ENCODE measurements at regions not wholly inside any gene's neighbourhood (a gene's known extent, or its start where the extent isn't known, plus 50 kb on each side); places are given as distances from the start of the nearest gene placed in this dataset.

DNA sequence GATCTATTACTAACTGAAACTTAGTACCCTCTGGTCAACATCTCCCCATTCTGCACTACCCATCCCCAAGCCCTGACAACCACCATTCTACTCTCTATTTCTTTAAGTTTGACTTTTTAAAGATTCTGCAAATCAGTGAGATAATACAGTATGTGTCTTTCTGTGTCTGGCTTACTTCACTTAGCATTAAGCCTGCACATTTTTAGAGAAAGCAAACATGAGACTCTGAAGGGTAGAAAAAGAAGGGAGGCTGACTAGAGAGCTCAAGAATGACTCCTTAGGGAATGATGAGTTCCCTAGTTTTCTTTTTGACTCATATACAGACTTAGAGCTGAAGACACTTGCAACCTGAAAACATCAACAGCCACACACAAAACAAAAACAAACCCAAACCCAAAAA lies 311.3 kb downstream of the SQOR start:
- DNase-seq (ENCODE audit: low read depth in 3 of 3), result no peak

DNA sequence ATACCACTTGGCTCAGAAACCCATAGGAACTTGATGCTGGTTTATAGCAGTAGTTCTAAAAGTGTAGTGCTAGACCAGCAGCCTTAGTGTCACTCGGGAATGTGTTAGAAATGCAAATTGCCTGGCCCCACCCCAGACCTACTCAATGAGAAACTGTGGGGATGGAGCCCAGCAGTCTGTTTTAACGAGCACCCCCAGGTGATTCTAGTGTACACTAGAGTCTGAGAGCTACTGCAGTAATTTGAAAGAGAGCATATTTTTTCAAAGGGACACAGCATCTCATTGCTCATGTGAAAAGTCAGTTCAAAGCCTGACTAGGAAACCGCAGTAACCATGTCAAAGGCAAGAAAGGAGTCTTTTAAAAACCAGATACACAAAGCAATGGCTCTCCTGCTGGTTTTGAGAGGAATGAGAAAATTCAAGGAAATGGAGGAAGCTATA lies 313.4 kb downstream of the SQOR start:
- DNase-seq (ENCODE audit: low read depth in 3 of 3), result no peak

DNA sequence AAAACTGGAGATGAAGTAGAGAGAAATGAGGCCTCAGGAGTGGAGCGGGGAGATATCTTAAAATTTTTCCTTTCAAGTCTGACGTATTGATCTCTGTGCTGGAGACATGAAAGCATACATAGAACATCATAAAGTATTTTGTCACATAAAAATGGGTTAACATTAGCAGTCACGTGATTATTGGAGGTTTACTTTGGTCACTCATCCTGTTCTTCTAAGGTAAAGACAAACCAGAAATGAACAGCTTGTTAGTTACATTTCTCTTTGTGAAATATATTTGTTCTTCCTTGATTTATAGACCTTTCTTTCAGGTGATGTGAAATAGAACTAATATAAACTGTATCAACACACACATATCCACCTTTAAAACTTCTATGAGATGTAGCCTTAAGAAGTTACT lies 324.1 kb downstream of the SQOR start:
- DNase-seq (ENCODE audit: low read depth in 3 of 3), result no peak

DNA sequence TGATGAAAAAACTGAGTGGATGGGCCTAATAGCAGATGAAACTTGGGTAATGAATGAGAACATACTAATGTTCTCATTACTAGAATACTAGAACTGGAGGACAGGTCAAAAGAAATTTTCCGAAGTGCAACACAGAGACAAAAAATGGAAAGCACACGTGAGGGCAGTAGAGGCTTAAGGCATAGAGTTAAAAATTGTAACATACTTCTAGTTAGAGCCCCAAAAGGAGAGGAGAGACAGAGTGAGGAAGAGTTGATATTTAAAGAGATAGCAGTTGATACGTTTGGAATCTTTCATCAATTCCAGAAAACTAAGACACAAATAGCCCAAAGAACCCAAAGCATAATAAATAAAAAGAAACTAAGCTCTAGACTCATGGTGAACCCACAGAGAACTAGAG lies 327.9 kb downstream of the SQOR start:
- no peak for DNase-seq (ENCODE audit: low read depth in 3 of 3)

DNA sequence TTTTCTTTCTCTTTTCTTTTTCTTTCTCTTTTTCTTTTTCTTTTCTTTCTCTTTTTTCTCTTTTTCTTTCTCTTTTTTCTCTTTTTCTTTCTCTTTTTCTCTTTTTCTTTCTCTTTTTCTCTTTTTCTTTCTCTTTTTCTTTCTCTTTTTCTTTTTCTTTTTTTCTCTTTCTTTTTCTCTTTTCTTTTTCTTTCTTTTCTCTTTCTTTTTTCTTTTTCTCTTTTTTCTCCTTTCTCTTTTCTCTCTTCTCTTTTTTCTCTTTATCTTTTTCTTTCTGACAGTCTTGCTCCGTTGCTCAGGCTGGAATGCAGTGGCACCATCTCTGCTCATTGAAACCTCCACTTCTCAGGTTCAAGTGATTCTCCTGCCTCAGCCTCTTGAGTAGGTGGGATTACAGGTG lies 335.7 kb downstream of the SQOR start:
- DNase-seq (ENCODE audit: low read depth in 3 of 3), result no peak

DNA sequence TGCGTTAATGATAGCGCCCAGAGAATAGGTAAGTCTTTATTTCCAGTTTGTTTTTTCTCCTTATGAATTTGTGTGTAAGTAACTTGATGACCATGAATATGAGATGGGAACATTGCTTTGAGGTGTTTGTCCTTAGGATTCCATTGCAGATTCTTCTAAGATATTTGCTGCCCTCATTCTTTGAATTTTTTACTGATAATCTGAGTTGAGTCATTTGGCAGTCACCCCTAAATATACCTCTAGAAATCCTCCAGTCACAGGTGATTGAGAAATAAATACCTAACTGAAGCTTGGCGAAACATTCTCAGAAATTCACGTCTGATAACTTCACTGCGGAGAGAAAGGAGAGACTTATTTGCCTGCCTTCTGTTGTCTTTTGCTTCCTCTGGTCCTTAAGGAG lies 345.5 kb downstream of the SQOR start:
- DNase-seq (ENCODE audit: low read depth in 3 of 3), result no peak

DNA sequence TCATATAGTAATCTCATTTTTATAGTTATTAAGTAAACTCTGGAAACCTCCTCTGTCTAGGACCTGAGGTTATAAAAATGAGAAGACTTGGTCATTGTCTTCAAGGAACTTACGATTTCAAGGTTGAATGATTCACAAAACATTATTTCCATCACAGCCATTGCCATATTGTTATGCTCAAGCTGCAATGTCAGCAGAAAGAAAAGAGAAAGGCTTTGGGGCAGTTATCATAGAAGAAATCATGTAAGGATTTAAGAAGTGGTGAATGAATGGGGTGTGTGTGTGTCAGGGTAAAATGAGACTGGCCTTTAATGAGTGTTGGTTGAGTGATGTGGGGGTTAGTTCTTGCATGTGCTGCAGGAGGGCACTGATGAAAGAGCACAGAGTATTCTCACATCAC lies 346.8 kb downstream of the SQOR start:
- DNase-seq (ENCODE audit: low read depth in 3 of 3), result no peak

DNA sequence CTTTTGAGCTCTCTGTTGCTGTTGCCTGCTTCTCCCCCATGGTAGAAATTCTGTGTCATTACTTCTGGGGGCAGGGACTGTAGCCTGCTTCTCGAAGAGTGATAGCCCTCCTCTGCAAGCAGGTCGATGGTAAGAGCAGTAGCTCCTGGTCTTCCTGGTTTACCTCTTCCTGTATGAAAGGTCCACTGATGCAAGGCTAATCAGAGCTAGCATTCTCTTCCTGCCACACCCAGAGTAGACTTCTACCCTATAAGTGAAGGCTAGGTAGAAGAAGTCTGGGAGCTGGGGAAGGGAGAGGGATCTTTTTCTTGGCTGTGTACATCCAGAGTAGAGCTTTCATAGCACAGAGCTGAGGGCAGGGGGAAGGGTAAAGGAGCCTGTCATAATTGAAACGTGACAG lies 357.0 kb downstream of the SQOR start:
- DNase-seq (ENCODE audit: low read depth in 3 of 3), result no peak

DNA sequence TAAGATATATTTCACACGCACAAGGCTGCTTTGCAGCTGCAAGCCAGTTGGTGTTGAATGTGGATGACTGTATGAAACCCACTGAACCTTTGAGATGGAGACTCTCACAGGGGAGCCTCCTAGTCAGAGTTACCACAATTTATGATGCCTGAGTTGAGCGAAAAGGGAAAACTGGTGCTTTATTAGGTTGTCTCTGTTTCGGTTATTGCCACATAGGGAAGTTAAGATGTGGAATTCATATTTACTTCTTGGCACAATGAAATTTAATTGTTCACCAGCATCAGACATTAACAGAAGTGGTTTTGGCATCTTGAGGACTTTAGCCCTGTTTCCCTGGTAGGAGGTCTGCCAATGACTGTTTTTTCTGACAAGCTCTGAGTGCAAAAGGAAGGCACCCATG lies 358.2 kb downstream of the SQOR start:
- no peak for DNase-seq (ENCODE audit: low read depth in 3 of 3)

DNA sequence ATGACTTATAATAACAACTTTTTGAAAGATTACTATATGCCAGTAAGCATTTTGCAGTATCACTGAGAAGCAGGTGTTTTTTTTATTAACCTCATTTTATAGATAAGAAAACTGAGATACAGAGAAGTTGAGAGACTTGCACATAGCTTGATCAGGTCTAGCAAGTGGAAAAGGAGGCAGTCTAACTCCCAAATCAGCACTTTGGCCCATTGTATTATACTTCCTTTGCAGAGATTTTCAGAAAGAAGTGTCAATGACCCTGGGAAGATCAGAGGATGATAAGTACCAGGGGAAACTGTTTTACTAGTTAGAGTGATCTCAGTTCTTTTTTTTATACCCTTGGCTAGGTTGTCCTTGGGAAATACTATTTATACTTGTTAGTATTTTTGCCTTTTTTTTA lies 358.7 kb downstream of the SQOR start:
- DNase-seq (ENCODE audit: low read depth in 3 of 3), result no peak

DNA sequence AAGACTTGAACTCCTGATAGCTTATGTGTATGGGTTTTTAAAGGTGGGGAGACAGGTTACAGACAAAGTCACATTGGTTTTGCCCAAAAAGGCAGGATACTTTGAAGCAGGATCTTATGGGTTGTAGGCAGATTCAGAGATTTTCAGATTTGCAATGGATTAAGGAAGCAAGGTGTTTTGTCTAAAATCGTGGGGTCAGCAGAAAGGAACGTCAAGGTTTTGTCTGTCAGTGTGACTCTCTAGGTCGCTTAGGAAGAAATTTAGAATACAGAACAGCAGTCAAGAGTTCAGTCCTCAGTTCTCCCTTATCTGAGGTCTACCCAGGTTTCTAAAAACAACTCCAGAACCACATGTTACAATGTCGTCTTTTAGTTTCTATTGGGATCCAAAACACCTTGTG lies 361.0 kb downstream of the SQOR start:
- no peak for DNase-seq (ENCODE audit: low read depth in 3 of 3)

DNA sequence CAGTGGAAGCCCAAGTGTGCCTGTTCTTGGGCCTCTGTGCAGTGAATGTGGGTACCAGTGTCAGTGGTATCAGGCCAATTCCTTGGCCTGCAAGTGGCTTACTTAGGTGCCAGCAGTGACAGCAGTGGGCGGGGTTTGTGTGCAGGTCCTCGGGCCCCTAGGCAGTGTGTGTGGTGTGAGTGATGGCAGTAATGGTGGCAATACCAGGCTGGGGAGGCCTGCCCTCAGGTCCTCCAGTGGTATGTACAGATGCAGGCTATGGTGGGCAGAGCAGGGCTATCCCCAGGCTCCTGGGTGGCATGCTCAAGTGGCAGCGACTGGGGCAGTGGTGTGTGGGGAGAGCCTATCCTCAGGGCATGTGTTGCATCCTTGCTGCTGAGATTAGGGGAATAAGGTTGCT lies 379.7 kb downstream of the SQOR start:
- no peak for DNase-seq (ENCODE audit: low read depth in 3 of 3)

DNA sequence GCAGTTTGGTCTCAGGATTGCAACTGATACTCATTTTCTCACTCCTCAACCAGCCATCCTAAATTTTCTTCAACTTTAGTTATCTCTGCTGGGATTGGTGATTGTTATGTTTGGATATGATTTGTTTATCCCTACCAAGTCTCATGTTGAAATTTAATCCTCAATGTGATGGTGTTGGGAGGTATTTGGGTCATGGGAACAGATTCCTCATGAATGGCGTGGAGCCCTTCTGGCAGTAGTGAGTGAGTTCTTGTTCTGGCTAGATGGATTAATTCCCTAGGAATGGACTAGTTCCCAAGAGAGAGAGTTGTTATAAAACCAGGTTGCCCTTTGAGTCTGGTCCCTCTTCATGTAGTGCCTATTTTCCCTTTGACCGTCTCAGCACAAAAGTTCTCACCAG lies 399.9 kb downstream of the SQOR start:
- DNase-seq (ENCODE audit: low read depth in 3 of 3), result no peak

DNA sequence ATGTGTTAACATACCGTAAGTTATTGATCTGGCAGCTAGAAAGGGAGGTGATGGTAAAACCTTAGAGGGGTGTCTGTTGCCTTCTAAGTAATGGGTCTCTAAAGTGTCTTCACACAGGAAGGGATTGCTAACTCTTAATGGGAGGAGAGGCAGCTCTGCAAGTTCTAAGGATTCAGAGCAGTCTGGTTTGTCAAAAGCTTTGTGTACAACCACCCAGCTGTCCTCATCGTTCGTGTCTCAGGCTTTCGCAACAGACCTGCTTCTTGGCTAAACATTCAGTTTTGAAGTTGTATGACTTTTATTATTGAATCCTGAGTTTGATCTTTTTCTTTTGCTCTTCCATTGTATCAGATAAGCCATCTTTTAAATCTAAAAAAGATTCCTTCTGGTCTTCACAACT lies 404.9 kb downstream of the SQOR start:
- no peak for DNase-seq (ENCODE audit: low read depth in 3 of 3)

DNA sequence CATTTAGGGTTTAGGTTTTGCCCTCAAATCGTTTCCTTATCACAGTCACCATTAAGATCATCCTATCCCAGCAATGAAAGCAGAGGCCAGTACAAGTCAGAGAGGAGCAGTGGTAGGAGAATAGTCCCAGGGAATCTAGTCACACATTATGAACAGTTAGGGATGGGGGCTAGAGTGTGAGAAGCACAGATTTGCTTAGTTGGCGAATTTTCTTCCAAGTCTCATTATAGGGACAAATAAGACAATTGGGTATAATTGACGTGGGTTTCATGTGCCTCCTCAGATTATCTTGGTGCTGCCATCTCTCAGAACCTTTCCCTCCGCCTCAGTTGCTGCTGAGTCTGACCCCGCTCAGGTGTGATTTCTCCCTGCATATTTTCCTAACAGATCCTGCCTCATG lies 407.1 kb downstream of the SQOR start:
- DNase-seq (ENCODE audit: low read depth in 3 of 3), result no peak

DNA sequence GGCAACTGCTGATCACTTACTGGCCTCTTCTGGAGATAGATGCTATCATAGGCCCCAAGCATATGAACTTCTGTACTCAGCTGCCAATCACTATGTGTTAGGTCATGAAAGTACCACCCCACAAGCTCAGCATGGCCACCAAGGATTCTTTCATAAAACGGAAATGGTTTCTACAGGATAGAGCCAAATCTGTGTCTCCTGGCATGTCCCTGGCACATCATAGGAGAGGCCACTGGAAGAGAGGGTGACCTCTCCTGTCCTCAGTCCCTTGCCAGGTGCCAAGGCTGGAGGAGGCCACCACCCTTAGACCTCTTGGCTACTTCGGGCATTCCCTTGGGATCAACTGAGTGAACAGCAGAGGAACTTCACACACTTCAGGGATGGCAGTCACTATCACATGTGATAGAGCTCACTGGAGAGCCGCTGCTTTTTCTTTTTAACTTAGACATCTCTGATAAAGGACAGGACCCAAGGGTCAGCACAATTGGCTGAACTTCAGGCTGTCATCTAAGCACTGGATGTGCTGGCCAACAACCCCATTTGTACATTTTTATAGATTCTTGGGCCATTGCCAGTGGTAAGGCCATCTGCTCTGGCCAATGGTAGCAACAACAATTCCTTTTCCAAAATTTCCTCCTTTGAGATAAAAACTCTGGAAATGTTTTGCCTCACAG lies 425.2 kb downstream of the SQOR start:
- no peak for DNase-seq (ENCODE audit: low read depth in 3 of 3)

DNA sequence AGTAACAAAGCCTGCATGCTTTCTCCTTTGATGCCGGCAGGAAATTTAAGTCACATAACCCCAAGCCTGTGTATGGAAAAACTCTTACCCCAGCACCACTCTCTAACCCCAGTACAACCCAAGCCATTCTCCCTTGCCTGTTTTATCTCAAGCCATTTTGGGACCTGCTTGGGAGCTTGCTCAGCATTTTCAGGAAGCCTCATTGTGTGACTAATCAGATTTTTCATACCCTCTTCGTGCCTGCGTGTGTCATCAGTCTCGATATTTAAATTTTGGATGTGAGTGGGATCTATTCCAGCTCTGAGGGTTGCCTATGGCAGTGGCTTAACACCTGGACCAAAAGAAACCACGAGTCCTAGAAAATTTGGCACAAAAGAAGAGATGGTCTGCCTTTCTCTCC lies 426.2 kb downstream of the SQOR start:
- no peak for DNase-seq (ENCODE audit: low read depth in 3 of 3)

DNA sequence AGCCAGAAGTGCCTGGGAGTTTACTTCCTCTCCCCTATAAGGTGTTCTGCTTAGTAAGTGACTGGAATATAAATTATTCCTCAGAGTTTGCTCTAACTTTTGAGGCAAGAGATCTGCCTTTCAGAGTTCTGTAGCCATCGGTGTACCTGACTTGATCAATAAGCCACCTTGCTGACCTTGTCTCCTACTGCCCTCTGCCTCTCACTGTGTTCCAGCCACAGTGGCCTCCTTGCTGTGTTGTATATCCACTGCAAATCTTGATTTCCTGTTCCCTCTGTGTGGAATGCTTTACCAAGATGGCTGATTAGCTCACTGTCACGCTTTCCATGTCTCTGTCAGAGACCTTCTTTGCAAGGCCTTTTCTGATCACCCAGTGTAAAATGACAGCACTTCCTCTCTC lies 442.4 kb downstream of the SQOR start:
- DNase-seq (ENCODE audit: low read depth in 3 of 3), result no peak

DNA sequence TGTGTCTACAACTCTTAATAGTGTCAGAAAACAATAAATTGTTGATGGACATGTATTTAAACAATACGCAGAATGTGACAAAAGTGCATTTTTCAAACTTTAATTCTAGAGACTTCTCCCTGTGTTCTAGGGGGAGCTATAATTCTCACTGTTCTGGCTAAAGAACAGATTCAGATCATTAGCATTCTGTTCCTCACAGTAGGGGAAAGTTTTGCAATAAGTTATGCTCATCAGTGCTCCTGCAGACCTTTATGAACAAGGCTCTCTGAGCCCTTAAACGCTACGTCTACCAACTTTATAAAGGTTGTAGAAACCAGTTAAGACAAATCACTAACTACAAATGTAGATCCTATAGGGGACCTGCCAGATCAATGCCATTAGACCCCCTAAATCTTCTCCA lies 444.2 kb downstream of the SQOR start:
- DNase-seq (ENCODE audit: low read depth in 3 of 3), result no peak

DNA sequence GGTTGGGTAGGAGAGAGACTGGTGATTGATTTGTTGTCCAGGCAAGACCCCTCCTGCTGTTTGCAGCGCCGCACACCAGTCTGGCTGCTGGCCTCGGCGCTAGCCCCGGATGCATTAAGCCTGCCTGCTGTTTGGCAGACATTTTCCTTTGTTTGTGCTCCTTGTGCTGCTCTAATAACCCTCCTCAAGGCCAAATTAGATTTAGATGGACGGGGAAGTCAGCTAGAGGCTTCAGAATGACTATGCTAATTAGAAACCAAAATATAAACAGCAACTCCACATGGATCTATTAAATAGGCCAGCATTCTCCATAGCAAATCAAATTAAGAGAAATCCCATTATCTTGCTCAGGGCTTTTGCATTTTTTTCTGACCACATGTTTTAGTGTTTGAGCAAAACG lies 445.2 kb downstream of the SQOR start:
- no peak for DNase-seq (ENCODE audit: low read depth in 3 of 3)

DNA sequence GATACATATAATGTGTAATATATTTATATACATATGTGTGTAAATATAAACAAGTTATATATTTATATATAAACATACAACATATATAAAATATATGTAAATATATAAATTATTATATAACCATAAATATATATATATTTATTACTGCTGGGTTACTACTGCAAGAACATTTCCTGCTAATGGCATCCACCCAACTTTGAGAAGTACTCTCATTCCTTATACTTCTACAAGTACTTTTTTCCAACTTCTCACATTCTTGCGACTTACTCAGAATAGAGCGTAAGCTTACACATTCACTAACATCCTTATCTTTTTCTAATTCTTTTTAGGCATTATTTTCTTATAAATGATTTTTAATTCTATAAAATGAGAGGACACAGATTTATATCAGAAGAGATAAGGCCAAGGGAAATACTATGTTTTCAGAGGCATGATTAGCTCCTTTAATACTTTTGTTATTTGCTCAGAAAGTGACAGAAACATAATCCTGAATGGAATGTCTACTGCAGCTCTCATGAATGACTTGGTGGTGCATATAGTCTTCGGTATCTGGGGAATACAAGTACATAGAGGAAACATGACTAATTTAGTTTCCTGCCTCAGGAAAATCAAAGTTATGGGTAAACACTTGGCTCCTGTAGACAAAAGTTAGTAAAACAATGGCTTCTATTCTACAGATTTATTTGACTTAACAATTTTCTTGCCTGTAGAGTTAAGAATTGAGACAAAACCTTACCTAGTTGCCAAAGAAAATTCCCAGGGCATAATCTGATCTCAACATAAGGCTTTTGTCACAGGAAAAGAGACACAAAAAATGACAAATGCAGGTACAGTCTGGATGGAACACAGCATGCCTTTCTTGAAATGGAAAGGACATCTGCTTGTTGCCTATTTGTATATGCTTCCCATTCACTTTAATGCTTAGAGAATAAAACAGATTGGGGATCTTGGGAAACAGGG lies 453.9 kb downstream of the SQOR start:
- no peak for DNase-seq (ENCODE audit: low read depth in 3 of 3)

DNA sequence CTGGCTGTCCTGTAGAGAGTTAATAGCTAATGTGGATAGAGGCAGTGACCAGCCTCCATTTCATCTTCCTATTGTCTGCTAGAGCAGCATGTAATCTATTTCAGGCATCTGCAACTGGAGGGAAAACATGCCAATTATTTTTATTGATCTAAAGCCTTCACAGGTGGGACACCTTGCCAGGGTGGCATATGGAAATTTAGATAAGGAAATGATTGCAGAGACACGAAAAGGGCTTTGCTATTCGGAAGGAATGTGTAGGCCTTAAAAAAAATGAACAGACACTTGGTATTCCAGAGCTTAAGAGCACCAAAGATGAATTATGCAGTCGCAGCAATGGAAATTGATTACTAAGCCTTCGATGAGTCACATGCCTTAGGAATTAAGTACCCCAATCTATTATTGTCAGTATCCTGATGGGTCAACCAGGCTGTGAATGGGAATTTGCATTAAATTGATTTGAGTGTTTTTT lies 454.7 kb downstream of the SQOR start:
- DNase-seq (ENCODE audit: low read depth in 3 of 3), result no peak

DNA sequence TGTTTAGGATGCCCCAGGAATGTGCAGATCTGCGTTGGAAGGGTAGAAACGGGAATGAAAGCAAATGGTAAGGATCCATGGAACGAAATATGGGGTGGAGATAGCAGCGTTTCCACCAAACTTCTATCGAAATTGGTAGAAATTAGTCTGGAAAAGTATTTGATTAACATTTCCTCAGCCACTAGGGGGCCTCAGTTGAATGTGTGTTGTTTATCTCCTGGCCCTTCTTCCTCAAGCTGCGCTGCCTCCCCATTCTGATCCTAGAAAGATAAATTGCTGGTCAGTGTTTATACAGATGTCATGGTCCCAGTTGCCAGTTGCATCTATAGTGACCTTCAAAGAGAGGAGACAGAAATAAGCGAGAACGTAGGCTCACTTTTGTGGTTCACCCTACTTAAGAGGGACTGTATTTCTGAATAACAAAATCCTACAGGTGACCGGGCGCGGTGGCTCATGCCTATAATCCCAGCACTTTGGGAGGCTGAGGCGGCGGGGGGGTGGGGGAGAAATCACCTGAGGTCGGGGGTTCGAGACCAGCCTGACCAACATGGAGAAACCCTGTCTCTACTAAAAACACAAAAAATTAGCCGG lies 457.1 kb downstream of the SQOR start:
- DNase-seq (ENCODE audit: low read depth in 3 of 3), result no peak

Data from stimulated activated CD4-positive, alpha-beta T cell treated with anti-CD3 and anti-CD28 coated beads, TNF-alpha, amount 100 ng/mL, for 24 hours (primary cell).